ENCODE measurements at regions not wholly inside any gene's neighbourhood (a gene's known extent, or its start where the extent isn't known, plus 50 kb on each side); places are given as distances from the start of the nearest gene placed in this dataset.

DNA sequence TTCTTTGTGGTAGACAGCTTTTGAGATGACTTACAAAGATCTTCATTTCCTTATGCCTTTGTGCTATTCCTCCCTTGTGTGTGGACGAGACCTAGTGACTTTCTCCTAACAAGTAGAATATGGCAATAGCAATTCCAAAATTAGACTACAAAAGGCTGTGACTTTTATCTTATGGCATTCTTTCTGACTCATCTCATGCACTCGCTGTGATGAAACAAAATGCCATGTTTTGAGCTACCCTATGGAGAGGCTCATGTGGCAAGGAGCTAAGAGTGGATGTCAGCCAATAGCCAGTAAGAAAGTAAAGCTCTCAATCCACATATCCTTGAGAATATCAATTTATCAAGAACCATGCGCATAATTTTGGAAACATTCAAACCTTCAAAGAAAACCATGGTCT lies 380.5 kb upstream of the SMC2 start:
- WGBS, 2 experiments (ENCODE audit: extremely low coverage in 1 of 2, insufficient coverage in 1 of 2, insufficient read length in 1 of 2, insufficient replicate concordance in 2 of 2, low coverage in 1 of 2, low lambda C conversion rate in 2 of 2, missing lambda C conversion rate in 1 of 2) = 90% methylated on average over 3 of the region's 3 CpGs; no CpG with 5 or more reads in 1 of the 2 experiments
- H2BK15ac ChIP-seq (ENCODE audit: low read length) = no peak overlapping the region
- H4K91ac ChIP-seq (replicated peaks; ENCODE audit: insufficient read length, low read length) = no peak overlapping the region
- no peaks in the 10 kb centered on the region for H3K9me3 ChIP-seq (ENCODE audit: insufficient read depth in 2 of 2, low read depth in 1 of 2, low read length in 1 of 2)
- TF ChIP-seq SRF (IDR thresholded peaks at IDR 0.05; ENCODE audit: low read depth, low read length) (no peak), E2F6 (IDR thresholded peaks at IDR 0.05) (no peak), EZH2 (IDR thresholded peaks at IDR 0.05; ENCODE audit: low read depth, low read length, severe bottlenecking) (no peak), GABPA (IDR thresholded peaks at IDR 0.05; ENCODE audit: borderline replicate concordance, insufficient read depth, low read length) (no peak), PHF8 (conservative IDR thresholded peaks at IDR 0.05; ENCODE audit: low read depth, low read length) (no peak), RNF2 (IDR thresholded peaks at IDR 0.05; ENCODE audit: borderline replicate concordance, low read depth, low read length, missing control alignments, poor library complexity, severe bottlenecking) (no peak), SIRT6 (IDR thresholded peaks at IDR 0.05; ENCODE audit: low read length) (no peak), CTBP2 (IDR thresholded peaks at IDR 0.05; ENCODE audit: borderline replicate concordance, insufficient read depth, insufficient read length, low read length) (no peak), KDM1A (IDR thresholded peaks at IDR 0.05; ENCODE audit: borderline replicate concordance, low read length) (no peak), NRF1 (IDR thresholded peaks at IDR 0.05; ENCODE audit: low read depth, low read length) (no peak), TBP (IDR thresholded peaks at IDR 0.05; ENCODE audit: low read depth, low read length) (no peak)
- H3K9ac ChIP-seq (replicated peaks in 1 of 4; ENCODE audit: extremely low read depth in 1 of 4, low read depth in 3 of 4, low read length in 3 of 4) = no peak overlapping the region
- H3K23me2 ChIP-seq (ENCODE audit: low read depth, low read length) = no peaks in the 10 kb centered on the region
- no peak overlapping the region for H2BK120ac ChIP-seq (replicated peaks; ENCODE audit: low read depth, low read length)
- DNase-seq (ENCODE audit: low read depth in 1 of 2, low spot score in 2 of 2) (no peak), FAIRE-seq (no peak)
- H2AK5ac ChIP-seq (ENCODE audit: low read depth, low read length) = no peak overlapping the region
- no peak overlapping the region for H3K23ac ChIP-seq (ENCODE audit: insufficient read length)
- no peaks in the 10 kb centered on the region for H3K36me3 ChIP-seq (ENCODE audit: control insufficient read depth in 2 of 4, insufficient read depth in 4 of 4, low read length in 3 of 4)
- H3K4me1 ChIP-seq (replicated peaks in 1 of 4; ENCODE audit: control insufficient read depth in 3 of 4, insufficient read depth in 4 of 4, low read length in 3 of 4) = peaks cover 0 to 4% (median 2%) of the 10 kb centered on the region in 4 experiments; a peak in 6 of 7 replicates
- POLR2A ChIA-PET (ENCODE audit: partially characterized antibody) = no interaction called here
- no peak overlapping the region for H3K4me2 ChIP-seq (ENCODE audit: insufficient read depth in 1 of 2, low read depth in 2 of 2, low read length in 2 of 2)
- no peak overlapping the region for H4K8ac ChIP-seq (ENCODE audit: extremely low read depth, insufficient read depth, low read length)
- no peak overlapping the region for H3K18ac ChIP-seq (ENCODE audit: extremely low read depth, low read length)
- no peak overlapping the region for H3K4ac ChIP-seq (replicated peaks; ENCODE audit: insufficient read length, low read depth, low read length)
- no peaks in the 10 kb centered on the region for H4K20me1 ChIP-seq (replicated peaks in 1 of 2; ENCODE audit: control insufficient read depth in 1 of 2, insufficient read depth in 2 of 2, low read length in 2 of 2)
- no peak overlapping the region for H2BK5ac ChIP-seq (ENCODE audit: low read depth, low read length)
- CTCF ChIA-PET (ENCODE audit: partially characterized antibody) = interaction anchor here (0.8 kb wide), 1 partner anchor 560 kb away, joined by 3 read pairs; no protein-coding TSS in a partner anchor
- no peak overlapping the region for H3K27ac ChIP-seq (ENCODE audit: low read depth, low read length)
- no peaks in the 10 kb centered on the region for H3K79me1 ChIP-seq (ENCODE audit: low read depth, low read length)
- no peak overlapping the region for H4K5ac ChIP-seq (ENCODE audit: insufficient read length, low read depth, low read length)
- no peaks in the 10 kb centered on the region for H3K79me2 ChIP-seq (ENCODE audit: control insufficient read depth in 1 of 2, insufficient read depth in 2 of 2, low read length in 2 of 2)
- H2BK12ac ChIP-seq (ENCODE audit: low read depth, low read length) = no peak overlapping the region
- H2AFZ ChIP-seq (ENCODE audit: low read length) = no peak overlapping the region
- no peak overlapping the region for H3K56ac ChIP-seq (replicated peaks; ENCODE audit: insufficient read length, low read depth, low read length)
- H3K14ac ChIP-seq (ENCODE audit: insufficient read length) = no peak overlapping the region
- no peaks in the 10 kb centered on the region for H3K27me3 ChIP-seq (replicated peaks in 1 of 4; ENCODE audit: control insufficient read depth in 3 of 4, extremely low read depth in 1 of 4, insufficient read depth in 3 of 4, low read length in 3 of 4)
- no peak overlapping the region for H3K4me3 ChIP-seq (ENCODE audit: extremely low read depth in 1 of 4, insufficient read depth in 2 of 4, low read depth in 3 of 4, low read length in 4 of 4)
- no peak overlapping the region for H2BK20ac ChIP-seq (ENCODE audit: low read length)
